ENCODE measurements at regions not wholly inside any gene's neighbourhood (a gene's known extent, or its start where the extent isn't known, plus 50 kb on each side); places are given as distances from the start of the nearest gene placed in this dataset.
A peak's percentile ranks its signal among the peaks of the same experiment; 100 is the strongest.

DNA sequence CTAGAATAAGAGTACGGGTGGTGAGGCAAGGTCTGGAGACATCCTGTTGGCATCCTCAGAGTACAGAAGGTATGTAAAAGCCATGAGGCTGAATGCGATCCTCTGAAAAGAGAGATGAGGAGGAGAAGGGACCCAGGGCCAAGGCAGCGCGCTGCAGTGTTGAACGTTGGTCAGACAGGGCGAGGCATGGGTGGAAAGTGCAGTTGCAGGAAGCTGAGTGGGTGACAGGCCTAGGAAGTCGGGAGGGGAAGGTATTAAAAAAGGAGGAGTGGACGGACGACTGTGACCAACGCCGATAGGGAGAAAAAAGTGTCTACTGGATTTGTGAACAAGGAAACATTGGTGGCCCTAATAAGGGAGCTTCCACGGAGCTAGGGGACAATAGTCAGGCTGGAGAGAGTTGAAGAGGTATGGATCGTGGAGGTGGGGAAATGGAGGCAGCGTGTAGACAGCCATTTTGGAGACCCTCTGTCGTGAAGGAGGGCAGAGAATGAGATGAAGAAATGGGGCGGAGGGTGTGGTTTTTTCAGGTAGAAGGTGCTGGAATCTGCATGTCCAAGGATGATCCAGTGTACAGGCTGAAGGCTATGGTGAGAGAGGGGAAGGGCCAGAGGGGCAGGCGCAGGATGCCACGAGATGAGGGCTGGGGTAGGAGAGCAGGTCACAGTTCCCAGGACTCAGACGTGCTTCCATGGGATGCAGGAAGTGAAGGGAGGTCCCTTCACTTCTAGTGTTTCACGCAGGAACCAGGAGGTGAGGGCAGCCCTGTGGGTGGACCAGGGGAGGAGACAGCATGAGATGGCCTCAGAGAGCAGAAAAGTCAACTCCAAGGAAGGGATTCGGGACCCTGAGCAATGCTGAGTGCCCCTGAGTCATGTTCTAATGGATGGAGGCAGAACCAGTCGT lies 115.9 kb downstream of the ASB7 start:
- H3K36me3 ChIP-seq, result no peaks in the 10 kb centered on the region
- H3K9me3 ChIP-seq, result no peaks in the 10 kb centered on the region
- H3K27ac ChIP-seq, result no peak overlapping the region
- intact Hi-C loops (cut with DNase I), result loop anchor here in 1 of 10 donors (10.0 kb wide), 1 partner anchor 146 kb away; no protein-coding TSS in a partner anchor
- ATAC-seq (no peak), DNase-seq (peak in 1 of 5 donors; percentile 1)
- whole genome bisulfite sequencing, 4 donors, result 84 to 89% (median 87%) methylated on average over 22 of the region's 22 CpGs
- no peak overlapping the region for H3K4me3 ChIP-seq
- H3K27me3 ChIP-seq, result no peaks in the 10 kb centered on the region
- peaks cover 0 to 15% (median 4%) of the 10 kb centered on the region in 12 donors for H3K4me1 ChIP-seq
- no peak for TF ChIP-seq POLR2A (IDR thresholded peaks at IDR 0.05)
- TF ChIP-seq, protein P1, sequence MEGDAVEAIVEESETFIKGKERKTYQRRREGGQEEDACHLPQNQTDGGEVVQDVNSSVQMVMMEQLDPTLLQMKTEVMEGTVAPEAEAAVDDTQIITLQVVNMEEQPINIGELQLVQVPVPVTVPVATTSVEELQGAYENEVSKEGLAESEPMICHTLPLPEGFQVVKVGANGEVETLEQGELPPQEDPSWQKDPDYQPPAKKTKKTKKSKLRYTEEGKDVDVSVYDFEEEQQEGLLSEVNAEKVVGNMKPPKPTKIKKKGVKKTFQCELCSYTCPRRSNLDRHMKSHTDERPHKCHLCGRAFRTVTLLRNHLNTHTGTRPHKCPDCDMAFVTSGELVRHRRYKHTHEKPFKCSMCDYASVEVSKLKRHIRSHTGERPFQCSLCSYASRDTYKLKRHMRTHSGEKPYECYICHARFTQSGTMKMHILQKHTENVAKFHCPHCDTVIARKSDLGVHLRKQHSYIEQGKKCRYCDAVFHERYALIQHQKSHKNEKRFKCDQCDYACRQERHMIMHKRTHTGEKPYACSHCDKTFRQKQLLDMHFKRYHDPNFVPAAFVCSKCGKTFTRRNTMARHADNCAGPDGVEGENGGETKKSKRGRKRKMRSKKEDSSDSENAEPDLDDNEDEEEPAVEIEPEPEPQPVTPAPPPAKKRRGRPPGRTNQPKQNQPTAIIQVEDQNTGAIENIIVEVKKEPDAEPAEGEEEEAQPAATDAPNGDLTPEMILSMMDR (IDR thresholded peaks at IDR 0.05), result no peak

DNA sequence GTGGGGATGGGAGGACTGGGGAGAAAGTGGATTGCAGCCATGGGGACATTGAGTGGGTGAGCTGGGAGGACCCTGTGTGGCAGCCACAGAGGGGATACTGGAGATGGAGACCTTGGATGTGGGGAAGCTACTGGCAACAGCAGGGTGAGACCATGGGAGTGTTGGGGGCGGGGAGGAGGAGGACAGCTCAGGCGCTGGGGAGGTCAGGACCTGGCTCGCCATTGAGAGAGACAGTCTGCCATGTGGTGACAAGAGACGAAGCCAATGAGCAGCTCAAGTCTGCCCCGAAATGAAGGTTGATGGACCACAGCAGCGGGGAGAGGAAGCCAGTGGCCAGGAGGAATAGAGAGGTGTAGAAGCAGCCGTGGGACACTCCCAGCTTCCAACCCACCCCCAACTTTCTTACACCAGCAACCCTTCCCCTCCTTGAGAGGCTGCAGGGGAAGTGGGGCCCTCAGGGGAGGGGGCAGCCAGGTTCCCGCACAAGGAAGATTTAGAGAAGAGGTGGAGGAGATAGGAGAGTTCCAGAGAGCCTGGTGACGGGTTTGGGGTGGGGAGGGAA lies 118.1 kb downstream of the ASB7 start:
- Histone ChIP-seq H3K9me3 (no peaks in the 10 kb centered on the region), H3K4me1 (peaks cover 0 to 9% (median 0%) of the 10 kb centered on the region in 12 donors), H3K27ac (peak overlapping the region in 3 of 12 donors; percentile 40 to 79 (median 58)), H3K36me3 (no peaks in the 10 kb centered on the region), H3K27me3 (no peaks in the 10 kb centered on the region), H3K4me3 (no peak overlapping the region)
- no peak for ATAC-seq
- no peak for TF ChIP-seq POLR2A (IDR thresholded peaks at IDR 0.05)
- TF ChIP-seq, protein P1 (IDR thresholded peaks at IDR 0.05), result no peak
- DNase-seq, result peak in 1 of 5 donors; percentile 2
- 76 to 87% (median 84%) methylated on average over 9 of the region's 9 CpGs for WGBS, 4 donors
- intact Hi-C loops (cut with DNase I), result no loop called here

DNA sequence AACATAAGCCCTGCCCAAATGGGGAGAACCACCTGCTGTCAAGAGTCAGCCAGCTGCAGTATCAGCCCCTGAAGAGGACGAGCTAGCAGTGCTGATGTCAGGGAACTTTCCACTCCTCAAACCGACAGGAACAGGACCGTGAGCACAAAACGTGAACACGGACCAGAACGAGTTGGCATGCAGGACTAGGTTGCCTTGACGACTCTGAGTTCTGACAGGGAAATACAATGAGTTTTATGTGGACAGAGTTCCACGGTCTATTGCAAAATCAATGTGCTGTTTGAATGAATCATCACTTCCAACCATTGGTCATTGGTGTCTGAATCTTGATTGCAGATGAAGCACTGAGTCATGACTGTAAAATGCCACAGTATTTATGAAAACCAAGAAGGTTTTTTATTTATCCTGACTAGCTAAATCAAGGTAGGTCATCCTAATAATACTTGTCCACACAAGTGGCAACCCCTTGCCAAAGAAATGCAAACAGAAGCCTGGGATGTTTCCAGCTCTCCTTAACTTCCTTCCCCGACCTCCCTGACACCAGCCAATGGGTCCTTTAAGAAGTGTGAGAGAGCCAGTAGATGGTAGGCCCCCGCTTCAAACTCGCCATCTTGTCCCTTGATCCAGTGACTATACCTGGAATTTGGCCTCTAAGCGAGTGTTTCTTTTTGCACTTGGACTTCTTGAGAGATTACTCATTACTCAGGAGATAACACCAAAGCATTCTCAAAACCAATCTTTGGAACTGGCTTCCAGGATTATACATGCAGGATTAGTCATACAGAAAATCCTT lies 119.6 kb downstream of the ASB7 start:
- Histone ChIP-seq H3K36me3 (no peaks in the 10 kb centered on the region), H3K4me1 (peaks cover 0 to 9% (median 0%) of the 10 kb centered on the region in 12 donors), H3K9me3 (no peaks in the 10 kb centered on the region), H3K27ac (peak overlapping the region in 8 of 12 donors; percentile 53 to 79 (median 63)), H3K27me3 (no peaks in the 10 kb centered on the region), H3K4me3 (no peak overlapping the region)
- intact Hi-C loops (cut with DNase I), result no loop called here
- WGBS, 4 donors, result 59 to 75% (median 69%) methylated on average over 12 of the region's 12 CpGs
- no peak for TF ChIP-seq POLR2A (IDR thresholded peaks at IDR 0.05)
- TF ChIP-seq, protein P1 (IDR thresholded peaks at IDR 0.05), result no peak
- ATAC-seq, result peak; percentile 78 to 88 (median 84)
- peak in 4 of 5 donors; percentile 30 to 81 (median 59) for DNase-seq
